ENCODE measurements at regions not wholly inside any gene's neighbourhood (a gene's known extent, or its start where the extent isn't known, plus 50 kb on each side); places are given as distances from the start of the nearest gene placed in this dataset.
A peak's percentile ranks its signal among the peaks of the same experiment; 100 is the strongest.

GRCh38 chr9:110065532-110065931 lies 142.4 kb downstream of the C9orf152 start:
- H3K4me1 ChIP-seq = no peaks in the 10 kb centered on the region

DNA sequence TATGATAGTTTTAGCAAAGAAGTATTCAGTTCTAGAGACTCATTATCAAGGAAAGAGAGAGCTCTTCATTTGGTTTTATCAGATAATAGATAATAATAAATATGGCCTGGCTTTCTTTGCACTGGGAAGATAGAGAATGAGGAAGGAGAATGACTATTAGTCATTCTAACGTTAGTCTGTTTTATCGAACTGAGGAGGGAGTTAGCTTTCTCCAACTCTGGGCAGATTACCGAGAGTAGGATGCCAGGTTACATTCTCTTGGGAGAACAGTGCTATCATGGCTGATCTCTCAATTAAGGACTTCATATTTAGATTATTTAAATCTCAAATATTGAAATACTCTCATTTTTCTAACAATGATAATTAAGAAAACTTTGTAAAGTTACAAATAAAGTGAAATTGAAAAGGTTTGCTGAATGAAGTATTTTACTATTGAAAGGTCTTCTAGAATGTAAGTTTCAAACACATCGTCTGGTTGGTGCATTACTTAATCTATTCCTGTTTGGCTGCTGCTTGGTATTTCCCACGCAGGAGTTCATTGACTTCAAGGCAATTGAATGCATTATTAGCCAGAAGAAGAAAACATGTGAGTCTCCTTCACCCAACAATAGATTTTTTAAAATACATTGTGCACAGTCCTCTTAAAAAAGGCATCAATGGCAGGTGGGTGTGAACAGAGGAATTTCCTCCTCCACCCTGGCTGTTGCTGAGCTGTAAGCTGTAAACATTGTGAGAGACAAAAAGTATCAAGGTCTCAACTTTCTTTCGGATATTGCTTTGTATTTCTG lies 140.8 kb downstream of the C9orf152 start:
- no peak overlapping the region for H3K4me2 ChIP-seq (ENCODE audit: low read length)
- H3K36me3 ChIP-seq (ENCODE audit: control insufficient read depth, insufficient read depth, low read length) = no peaks in the 10 kb centered on the region
- H3K27ac ChIP-seq = no peak overlapping the region
- no peaks in the 10 kb centered on the region for H3K27me3 ChIP-seq (ENCODE audit: control insufficient read depth, insufficient read depth, low read length)
- no peak overlapping the region for H3K4me3 ChIP-seq (ENCODE audit: low read depth, low read length)
- H3K4me1 ChIP-seq = no peaks in the 10 kb centered on the region
- no peaks in the 10 kb centered on the region for H3K9me3 ChIP-seq (ENCODE audit: control insufficient read depth, low read length)
- no peak overlapping the region for H3K9ac ChIP-seq
- TF ChIP-seq CTCF (IDR thresholded peaks at IDR 0.05) = no peak
- H2AFZ ChIP-seq = no peak overlapping the region
- no peaks in the 10 kb centered on the region for H3K79me2 ChIP-seq

More at GRCh38 chr9:110065532-110065931, 142.4 kb downstream of the C9orf152 start:
- H3K9me3 ChIP-seq (ENCODE audit: control insufficient read depth, low read length) = no peaks in the 10 kb centered on the region
- no peak for TF ChIP-seq CTCF (IDR thresholded peaks at IDR 0.05)
- no peak overlapping the region for H3K4me3 ChIP-seq (ENCODE audit: low read depth, low read length)
- no peaks in the 10 kb centered on the region for H3K36me3 ChIP-seq (ENCODE audit: control insufficient read depth, insufficient read depth, low read length)
- H3K79me2 ChIP-seq = no peaks in the 10 kb centered on the region
- H2AFZ ChIP-seq = no peak overlapping the region
- H3K4me2 ChIP-seq (ENCODE audit: low read length) = no peak overlapping the region
- H3K27ac ChIP-seq = no peak overlapping the region
- H3K9ac ChIP-seq = no peak overlapping the region
- H3K27me3 ChIP-seq (ENCODE audit: control insufficient read depth, insufficient read depth, low read length) = no peaks in the 10 kb centered on the region

- Histone ChIP-seq H3K4me3 (ENCODE audit: low read depth, low read length) (no peak overlapping the region), H3K27ac (no peak overlapping the region), H3K36me3 (ENCODE audit: control insufficient read depth, insufficient read depth, low read length) (no peaks in the 10 kb centered on the region), H3K4me2 (ENCODE audit: low read length) (no peak overlapping the region), H2AFZ (no peak overlapping the region), H3K9me3 (ENCODE audit: control insufficient read depth, low read length) (no peaks in the 10 kb centered on the region), H3K4me1 (no peaks in the 10 kb centered on the region), H3K79me2 (no peaks in the 10 kb centered on the region), H3K27me3 (ENCODE audit: control insufficient read depth, insufficient read depth, low read length) (no peaks in the 10 kb centered on the region), H3K9ac (no peak overlapping the region)
- TF ChIP-seq CTCF (IDR thresholded peaks at IDR 0.05) = no peak
Measured at GRCh38 chr9:110068212-110068611, 139.7 kb downstream of the C9orf152 start.

- Histone ChIP-seq H3K27me3 (ENCODE audit: control insufficient read depth, insufficient read depth, low read length) (no peaks in the 10 kb centered on the region), H3K79me2 (no peaks in the 10 kb centered on the region), H3K4me1 (no peaks in the 10 kb centered on the region), H3K4me3 (ENCODE audit: low read depth, low read length) (no peak overlapping the region), H2AFZ (no peak overlapping the region), H3K36me3 (ENCODE audit: control insufficient read depth, insufficient read depth, low read length) (no peaks in the 10 kb centered on the region), H3K9ac (no peak overlapping the region), H3K9me3 (ENCODE audit: control insufficient read depth, low read length) (no peaks in the 10 kb centered on the region), H3K4me2 (ENCODE audit: low read length) (peak overlapping the region; percentile 15), H3K27ac (peak overlapping the region; percentile 37)
- no peak for TF ChIP-seq CTCF (IDR thresholded peaks at IDR 0.05)
Measured at GRCh38 chr9:110069326-110070248, 138.4 kb downstream of the C9orf152 start.

All from parathyroid adenoma (tissue), 2 donors.